Umbilical cord (tissue), 1 donor: ENCODE measurements at regions not wholly inside any gene's neighbourhood (a gene's known extent, or its start where the extent isn't known, plus 50 kb on each side); places are given as distances from the start of the nearest gene placed in this dataset.

Experiments
- DNase-seq: peaks from one replicate; pipeline ENCODE4 v3.0.0-alpha.2; 2015; ENCODE audit warnings: low spot score

DNA sequence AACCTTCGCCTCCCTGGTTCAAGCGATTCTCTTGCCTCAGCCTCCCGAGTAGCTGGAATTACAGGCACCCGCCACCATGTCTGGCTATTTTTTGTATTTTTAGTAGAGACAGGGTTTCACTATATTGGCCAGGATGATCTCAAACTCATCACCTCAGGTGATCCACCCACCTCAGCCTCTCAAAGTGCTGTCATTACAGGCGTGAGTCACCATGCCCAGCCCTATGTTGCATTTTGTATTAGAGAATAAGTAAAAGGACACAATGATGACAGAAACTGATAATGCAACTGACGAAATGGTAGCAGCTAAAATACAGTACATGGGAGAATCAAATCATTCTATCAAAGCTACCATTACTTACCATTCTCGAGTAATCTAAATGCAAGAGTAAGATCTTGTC is 276.7 kb downstream of the DSEL start:
- no peak for DNase-seq

DNA sequence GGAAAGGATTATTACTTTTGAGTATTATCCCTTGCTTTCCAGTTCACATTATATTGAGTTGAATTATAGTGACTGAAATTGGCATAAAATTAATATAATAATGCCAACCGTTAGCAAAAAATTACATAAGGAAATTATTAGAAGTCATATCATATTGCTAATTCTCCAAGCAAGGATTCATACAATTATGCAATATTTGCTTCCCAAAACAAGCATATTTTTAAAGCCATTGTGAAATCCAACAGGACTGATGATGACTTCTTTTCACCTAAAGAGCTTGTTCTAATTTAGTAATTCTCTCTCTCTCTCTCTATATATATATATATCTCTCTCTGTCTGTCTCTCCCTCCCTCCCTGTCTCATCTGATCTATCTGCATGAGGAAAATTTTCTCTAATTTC is 283.5 kb downstream of the DSEL start:
- DNase-seq: no peak

DNA sequence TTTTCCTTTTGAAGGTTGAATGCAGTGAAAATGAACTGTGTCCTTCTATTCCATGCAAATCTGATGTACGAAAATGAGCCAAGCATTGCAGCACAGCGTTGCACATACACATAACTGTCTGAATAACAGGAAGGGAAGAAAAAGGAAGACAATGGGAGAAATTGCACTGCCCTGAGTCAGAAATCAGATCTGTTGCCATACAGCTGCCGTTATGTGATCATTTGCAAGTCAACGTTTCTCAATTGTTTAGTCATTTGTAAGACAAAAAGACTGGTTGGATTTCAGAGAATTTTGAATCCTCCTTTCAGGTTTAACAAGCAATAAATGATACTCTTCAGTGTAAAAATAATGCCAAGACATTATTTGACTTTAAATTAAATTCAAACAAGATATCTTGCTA is 284.1 kb downstream of the DSEL start:
- DNase-seq: no peak

DNA sequence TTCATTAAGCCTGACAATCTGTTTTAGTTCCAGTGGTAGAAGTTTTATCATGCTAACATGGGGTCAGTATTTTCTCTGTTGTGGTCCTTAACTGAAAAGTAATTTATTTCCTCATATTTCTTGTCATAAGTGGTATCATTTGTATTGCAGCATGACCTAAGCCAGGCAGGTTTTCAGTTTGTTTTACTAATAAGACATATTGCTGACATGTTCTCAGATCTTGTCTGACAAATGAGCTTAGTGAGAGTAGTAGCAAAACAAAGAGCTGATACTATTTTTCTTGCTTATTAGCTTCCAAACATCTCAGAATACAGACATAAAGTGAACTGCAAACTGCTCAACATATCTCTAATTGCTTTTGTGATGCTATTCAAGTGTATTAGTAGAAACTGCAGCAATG is 293.6 kb downstream of the DSEL start:
- DNase-seq: no peak

DNA sequence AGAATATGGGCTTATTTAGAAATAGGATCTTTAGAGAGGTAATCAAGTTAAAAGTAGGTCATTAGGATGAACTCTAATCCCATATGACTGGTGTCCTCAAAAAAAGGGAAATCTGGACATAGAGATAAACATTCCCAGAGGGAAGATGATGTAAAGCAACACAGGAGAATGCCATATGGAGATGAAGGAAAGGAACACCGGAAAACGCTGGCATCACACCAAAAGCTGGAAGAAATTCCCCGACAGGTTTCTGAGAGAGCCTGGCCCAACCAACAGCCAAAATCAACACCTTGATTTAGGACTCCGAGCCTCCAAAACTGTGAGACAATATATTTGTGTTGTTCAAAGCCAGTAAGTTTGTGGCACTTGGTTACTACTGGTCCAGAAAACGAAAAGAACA is 296.7 kb downstream of the DSEL start:
- DNase-seq: no peak

DNA sequence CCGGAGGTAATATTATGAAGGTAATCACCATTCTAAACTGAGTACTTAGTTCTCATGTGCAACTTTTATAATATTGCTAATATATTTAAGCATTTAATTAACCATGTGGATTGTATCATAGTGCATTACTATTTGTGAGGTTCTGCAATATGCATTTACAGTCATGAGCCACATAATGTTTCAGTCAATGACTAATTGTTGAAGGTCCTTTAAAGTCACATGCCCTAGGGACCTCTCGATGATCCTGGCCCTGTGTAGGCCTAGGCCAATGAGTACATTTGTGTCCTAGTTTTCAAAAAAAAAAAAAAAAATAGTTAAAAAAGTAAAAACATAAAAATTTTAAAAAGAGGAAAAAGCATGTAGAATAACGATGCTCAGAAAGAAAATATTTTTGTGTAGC is 298.0 kb downstream of the DSEL start:
- DNase-seq: no peak

DNA sequence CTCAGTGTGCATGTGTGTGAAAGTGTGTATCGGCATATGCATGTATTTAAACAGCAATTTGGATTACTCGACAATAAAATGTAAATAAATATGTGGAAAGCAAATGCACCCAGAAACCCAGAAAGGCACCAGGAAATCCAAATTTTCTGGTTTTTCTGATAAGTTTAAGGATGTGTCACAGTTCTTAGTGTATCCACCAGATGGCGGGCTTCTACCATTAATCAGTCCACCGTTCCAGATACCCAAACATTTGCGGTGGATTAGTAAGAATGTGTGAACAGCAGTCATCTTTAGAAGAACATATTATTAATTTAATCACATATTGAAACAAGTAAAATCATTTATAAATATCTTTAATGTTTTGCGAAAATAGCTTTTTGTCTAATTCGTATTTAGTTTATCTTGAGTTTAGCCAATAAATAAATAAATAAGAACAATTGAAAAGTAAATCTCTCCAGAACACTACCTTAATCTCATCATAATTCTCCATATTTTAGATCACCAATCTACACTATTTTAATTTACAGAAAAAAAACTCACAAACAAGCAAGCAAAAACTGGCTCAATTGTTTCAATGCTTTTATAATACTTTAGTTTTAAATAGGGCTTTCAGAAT is 298.9 kb downstream of the DSEL start:
- peak; percentile 54 for DNase-seq

DNA sequence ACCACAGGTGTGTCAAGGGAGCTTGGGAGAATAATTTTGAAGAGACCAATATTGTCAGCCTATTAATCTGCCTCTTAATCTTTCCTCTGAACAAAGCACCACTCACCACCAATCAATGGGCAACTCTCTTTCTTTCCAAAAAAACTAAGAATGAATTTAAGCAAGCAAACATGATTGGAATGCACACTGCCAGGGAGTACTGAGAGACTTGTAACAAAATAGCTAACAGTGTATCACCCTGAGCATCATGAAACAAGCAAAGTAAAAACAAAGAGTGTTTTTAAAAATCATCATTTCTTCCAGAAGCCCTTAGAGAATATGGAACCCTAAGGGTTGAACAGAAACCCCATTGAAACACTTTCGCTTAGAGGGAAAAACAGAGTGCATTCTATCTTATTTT is 299.7 kb downstream of the DSEL start:
- DNase-seq: no peak

DNA sequence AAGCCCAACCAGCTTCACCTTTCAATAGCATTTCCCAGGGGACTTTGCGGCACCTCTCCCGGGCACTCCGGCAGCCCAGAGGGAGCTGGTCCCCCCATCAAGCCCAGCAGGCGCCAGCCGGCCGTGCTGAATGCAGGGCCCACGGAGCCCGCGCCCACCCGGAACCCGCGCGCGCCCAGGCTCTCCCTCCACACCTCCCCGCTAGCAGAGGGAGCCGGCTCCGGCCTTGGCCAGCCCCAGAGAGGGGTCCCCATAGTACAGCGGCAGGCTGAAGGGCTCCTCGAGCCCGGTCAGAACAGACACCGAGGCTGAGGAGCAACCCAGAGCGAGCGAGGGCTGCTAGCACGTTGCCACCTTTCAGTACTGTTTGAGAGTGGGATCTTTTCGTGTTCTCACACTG is 300.8 kb downstream of the DSEL start:
- DNase-seq: no peak

DNA sequence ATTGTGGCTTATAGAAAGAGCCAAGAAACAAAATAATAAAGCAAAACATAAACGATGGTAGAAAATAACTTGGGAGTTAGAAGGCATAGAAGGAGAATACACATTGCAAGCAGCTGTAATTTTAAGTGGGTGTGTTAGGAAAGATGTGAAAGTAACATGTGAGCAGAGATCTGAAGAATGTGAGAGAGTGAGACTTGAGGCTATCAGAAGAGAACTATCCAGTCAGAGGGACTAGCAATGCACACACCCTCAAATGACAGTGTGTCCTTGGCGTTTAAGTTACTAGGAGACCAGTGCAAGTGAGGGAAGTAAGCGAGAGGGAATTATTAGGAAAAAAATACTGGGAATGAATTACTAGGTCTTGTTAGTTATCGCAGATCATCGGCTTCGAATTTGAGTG is 304.9 kb downstream of the DSEL start:
- no peak for DNase-seq

DNA sequence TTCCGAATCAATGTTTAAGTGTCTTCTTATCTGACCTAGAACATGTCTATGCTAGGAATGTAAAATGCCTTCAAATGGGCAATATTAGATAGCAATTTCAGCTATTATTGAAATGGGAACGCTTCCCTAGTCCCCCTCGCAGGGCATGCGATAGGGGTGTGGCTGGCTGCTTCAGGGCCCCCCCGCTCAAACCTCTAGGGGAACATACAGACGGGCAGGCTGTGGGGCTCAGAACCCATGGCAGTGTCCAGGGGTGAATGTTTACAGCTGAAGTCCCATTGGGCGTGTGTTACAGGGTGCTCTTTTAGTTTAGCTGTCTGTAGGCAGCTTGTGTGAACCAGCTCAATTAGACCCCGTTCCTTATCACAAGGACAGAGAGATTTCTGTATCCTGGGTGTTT is 315.9 kb downstream of the DSEL start:
- DNase-seq: no peak

DNA sequence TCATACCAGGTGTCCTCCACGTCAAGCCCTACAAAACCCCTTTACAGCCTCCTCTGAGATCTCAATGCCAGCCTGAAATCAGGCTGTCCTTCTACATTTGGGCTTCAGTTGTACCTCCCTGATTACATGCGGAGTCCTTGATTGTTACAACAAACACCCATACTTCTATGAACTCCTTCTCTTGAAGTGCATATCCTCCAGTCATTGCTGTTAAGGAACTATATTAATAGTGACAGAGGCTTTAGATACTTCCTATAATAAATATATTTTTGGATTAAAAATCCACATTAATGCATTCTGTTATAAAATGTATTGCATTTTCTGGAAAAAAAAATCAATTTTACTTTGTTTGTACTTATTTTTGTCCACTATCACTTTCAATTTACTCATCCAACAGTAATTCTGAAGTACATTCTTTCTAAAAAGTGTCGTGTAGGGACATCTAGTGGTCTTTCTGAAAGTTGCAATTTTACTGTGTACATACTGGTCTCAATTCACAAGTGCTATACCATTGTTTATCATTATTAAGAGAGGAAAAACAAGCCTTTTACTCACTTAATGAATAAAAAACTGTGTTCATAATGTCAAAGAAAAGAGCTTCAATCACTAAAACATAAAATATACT is 316.4 kb downstream of the DSEL start:
- DNase-seq: peak; percentile 66

DNA sequence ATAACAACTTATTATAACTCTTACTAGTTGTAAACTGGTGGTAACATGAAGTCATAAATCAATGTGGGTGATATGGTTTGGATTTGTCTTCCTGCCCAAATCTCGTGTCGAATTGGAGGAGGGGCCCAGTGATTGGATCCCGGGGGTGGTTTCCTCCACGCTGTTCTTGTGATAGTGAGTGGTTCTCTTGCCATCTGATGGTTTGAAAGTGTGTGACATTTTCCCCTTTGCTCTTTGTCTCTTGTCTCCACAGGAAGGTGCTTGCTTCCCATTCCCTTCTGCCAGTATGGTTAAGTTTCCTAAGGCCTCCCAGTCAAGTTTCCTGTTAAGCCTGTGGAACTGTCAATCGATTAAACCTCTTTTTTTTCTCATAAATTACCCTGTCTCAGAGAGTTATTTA is 321.6 kb downstream of the DSEL start:
- no peak for DNase-seq

DNA sequence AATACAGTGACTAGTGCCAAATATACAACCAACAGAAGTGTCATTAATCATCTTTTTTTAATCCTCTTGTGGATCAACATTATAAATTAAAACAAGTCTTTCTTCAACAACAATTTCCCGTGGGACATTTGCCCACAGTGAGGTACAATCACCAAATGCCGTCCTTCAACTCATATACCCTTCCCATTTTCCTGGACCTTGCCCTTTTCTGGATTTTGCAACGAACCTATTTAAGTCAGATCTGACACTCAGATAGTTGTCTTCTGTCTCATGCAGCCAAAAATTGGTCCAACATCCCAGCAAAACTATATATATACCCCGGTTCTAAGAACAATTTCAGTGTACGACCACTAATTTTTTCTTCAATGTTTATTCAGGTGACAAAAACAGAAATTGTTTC is 324.0 kb downstream of the DSEL start:
- DNase-seq: no peak

DNA sequence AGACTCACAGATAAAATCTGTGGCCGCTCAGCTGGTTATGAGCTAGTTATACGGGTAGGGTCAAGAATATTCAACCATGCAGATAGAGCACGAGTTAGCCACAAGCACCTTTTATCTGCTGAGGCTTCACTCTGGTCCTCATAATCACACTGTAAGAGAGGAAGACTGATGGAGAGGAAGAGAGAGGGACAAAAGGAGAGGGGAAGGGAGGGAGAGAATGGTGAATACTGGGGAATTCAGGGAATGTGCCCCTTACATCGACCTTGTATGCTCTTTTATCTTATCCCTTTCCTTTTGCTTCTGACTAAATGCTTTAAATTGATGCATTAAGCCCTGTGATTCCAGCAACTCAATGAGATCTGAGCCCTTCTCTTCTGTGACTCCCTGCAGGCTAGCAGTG is 333.1 kb downstream of the DSEL start:
- DNase-seq: no peak

DNA sequence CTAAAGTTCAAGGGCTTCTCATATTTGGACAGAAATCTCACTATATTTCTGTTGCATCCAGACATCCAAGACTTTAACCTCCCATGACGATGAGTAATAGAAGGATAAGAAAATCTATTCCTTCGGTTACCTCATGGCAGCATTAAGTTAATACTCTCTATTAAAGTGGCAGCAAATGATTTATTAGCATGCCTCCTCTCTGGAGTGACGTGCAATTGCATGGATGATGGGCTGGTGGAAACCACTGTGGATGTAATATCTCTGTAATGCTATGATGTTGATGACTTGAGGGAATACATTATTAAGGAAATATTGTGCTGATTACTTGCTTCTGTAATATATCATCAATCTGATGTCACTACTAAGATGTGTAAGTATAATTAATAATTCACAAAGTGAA is 336.8 kb downstream of the DSEL start:
- peak; percentile 5 for DNase-seq

DNA sequence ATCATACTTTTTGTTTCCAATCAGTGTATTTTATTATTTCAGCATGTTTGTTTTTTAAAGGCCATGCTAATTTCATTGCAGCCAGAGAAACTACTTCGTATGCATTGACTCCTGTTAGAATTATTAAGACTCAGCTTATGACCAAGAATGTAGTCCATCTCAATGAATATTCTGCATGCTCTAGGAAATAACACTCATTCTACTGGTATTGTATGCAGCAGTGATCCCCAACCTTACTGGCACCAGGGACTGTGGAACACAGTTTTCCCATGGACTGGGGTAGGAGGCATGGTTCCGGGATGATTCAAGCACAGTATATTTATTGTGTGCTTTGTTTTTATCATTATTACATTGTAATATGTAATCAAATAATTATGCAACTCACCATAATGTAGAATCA is 356.9 kb downstream of the DSEL start:
- no peak for DNase-seq

DNA sequence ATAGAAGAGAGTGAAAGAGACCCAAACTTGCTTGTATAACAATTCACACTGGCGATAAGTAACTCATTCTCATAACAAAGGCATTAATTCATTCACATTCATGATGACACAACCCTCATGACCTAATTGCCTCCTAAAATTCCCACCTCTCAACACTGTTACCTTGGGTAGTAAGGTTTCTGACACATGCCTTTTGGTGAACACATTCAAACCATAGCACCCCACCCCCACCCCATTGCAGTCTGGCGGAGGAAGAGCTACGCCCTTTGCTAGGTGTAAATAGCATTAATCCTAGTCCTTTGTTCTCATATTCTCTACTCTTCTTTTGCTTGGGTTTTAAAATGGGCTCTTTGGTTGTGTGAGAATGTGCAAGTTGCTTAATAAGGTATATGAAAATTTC is 361.5 kb downstream of the DSEL start:
- no peak for DNase-seq

DNA sequence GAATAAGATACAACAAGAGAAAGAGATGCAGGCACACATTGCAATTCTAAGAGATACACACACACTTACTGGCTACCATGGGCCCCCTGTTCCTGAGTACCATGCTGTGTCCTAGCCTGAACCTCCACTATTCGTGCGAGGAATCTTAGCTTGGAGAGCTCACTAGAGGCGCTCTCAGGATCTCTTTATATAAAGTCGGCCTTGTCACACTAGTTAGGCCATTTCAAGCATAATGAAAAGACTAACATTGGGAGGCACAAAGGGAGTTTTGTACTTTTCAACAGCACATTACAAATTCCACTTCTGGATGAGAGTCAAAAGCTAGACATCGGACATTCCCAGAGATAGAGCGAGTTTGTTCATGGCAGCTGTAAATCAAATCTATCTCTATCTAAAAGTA is 365.2 kb downstream of the DSEL start:
- no peak for DNase-seq

DNA sequence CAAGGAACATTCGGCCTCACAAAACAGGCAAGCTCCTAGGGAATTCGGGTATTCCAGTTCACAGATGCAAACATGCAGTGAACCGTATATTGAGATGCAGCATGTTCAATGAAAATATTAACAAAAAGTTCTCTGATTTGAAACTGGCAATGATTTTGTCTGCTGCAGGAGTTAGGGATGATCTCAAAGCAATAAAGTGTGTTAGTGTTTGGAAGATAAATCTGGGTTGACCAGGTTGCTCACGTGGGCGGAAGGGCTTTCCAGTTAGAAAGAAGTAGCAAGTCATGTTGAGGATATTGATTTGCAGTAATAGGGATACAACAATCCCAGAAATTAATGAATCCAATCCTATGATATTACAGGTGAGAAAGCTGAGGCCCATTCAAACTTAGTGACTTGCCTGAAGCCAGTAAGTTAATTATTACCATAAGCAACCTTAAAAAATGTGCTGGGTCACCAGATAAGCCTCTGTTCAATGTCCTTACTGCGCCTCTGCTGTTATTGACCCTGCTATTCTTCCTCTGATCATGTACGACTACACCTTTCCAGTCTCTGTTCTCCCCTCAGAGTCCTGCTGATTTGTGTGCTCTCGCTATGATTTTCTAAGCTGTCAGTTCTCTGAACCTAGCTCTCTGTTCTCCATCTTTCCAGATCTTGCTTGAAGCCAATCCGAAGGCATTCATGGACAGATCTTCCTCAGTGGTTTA is 370.8 kb downstream of the DSEL start:
- no peak for DNase-seq

DNA sequence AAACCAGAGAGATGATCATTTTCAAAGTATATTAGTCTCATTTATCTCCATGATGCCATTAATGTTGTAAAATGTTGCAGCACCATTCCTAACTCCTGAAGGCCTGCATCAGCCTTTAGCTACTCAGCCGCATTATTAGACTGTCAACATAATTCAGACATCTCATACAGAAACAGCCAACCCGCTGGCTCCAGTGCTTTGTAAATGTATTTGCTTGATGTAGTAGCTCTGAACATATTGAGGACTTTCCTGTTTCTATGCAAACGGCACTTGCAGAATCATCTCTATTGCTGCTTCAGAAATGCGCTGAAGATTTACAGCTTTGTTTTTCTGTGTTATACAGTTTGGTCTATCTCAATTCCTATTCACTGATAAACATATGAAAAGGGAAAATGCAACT is 372.2 kb downstream of the DSEL start:
- DNase-seq: peak; percentile 47

DNA sequence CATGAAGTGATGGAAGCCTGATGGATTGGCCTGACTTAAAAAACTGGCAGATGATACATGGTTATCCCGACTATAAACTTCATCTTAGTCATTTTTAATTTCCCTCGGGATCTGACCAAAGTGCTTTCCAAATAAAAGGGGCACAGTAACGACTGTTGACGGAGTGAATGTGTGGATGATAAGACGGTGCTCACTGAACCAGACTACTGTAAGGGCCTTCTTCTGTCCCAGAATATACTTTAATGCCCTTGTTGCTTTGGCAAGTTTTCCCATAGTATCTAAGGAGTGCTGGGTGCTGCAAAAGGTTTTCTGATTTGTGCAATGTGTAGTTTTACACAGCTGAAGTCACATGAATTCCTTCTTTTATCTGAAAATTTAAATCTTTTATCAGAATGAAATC is 373.5 kb downstream of the DSEL start:
- DNase-seq: peak; percentile 61

DNA sequence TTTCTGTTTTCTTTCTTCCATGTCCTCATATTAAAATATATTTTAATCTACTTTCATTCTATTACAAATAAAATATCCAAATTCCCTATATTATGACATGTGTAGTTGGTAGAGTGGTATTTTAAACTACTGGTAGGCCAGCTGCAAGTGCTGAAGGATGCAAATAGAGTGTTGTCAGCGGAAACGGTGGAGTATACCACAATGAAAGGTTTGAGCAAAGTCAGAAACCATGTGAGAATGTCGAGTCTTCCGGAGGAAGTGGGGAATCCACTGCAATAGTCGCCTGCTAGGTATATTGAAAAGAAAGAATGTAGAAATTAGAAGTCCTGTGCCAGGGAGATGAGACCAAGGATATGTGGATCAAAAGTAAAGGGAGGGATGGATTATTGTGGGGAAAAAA is 373.9 kb downstream of the DSEL start:
- DNase-seq: no peak

DNA sequence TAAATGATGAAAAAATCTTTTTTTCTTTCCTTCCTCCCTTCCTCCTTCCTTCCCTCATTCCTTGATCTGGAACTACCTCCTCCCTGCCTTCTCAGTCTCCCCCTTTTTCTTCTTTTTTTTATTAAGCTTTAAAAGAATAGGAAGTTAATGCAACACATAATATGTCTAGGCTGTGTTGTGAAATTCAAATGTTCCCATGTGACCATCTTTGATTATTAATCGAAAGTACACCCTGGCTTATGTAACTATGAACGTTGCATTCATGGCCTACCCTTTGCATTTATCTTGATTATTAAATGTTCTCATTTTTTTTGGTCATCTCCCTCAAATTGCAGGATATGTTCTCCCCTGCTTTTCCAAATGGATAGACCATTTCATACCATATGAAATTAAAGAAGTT is 376.0 kb downstream of the DSEL start:
- no peak for DNase-seq
